ENCODE measurements at regions not wholly inside any gene's neighbourhood (a gene's known extent, or its start where the extent isn't known, plus 50 kb on each side); places are given as distances from the start of the nearest gene placed in this dataset.

DNA sequence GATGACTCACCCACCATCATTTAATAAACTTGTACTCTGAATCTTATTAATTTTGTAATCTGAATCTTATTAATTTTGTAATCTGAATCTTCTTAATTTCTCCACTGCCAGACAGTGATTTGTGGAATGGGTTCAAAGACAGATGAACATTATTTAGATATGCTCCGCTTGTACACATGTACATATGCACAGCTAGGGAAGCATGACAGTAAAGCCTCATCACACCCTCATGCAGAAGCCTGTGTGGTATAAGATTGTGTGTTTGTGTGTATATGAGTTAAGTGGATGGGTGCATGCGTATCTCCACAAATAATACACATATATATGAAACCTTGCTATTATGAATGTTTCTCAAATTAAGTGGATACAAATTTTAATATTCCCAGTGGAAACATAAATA lies 318.5 kb upstream of the SFRP2 start:
- no peak for DNase-seq (ENCODE audit: low spot score)
- ATAC-seq, result no peak

GRCh38 chr4:154088741-154089140 lies 299.9 kb upstream of the SFRP2 start:
- DNase-seq (ENCODE audit: low spot score) (no peak), ATAC-seq (no peak)

GRCh38 chr4:154086247-154086646 lies 297.4 kb upstream of the SFRP2 start:
- DNase-seq (ENCODE audit: low spot score) (no peak), ATAC-seq (no peak)

DNA sequence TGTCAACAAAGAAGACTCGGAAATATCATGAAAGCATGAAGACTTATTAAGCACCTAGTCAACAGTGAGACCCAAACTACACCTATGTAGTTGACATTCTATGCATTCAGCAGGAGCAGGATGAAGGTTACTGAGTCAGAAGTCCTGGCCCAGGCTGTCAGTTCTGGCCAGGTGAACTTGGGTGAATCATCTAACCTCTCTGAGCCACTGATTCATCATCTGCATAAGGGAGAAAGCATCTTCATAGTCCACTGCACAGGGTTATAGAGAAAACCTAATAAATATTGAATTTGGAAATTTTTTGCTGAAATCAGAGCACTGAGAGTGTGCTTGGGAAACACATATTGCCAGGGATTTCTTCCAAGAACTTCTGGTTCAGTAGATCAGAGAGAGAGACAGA lies 296.0 kb upstream of the SFRP2 start:
- DNase-seq (ENCODE audit: low spot score), result no peak
- no peak for ATAC-seq

- peak; percentile 74 for ATAC-seq
- DNase-seq (ENCODE audit: low spot score), result no peak
These were observed 294.1 kb upstream of the SFRP2 start for GRCh38 chr4:154082760-154083535.

- DNase-seq (ENCODE audit: low spot score), result no peak
- ATAC-seq, result no peak
These were observed 292.5 kb upstream of the SFRP2 start for GRCh38 chr4:154081391-154081790.

GRCh38 chr4:154078504-154079350 lies 289.8 kb upstream of the SFRP2 start:
- no peak for ATAC-seq
- DNase-seq (ENCODE audit: low spot score), result no peak

GRCh38 chr4:154076921-154077320 lies 288.0 kb upstream of the SFRP2 start:
- ATAC-seq (no peak), DNase-seq (ENCODE audit: low spot score) (no peak)

- DNase-seq (ENCODE audit: low spot score) (no peak), ATAC-seq (no peak)
These were observed 284.4 kb upstream of the SFRP2 start for GRCh38 chr4:154073107-154073822.

- DNase-seq (ENCODE audit: low spot score) (no peak), ATAC-seq (no peak)
These were observed 278.9 kb upstream of the SFRP2 start for GRCh38 chr4:154067786-154068185.

DNA sequence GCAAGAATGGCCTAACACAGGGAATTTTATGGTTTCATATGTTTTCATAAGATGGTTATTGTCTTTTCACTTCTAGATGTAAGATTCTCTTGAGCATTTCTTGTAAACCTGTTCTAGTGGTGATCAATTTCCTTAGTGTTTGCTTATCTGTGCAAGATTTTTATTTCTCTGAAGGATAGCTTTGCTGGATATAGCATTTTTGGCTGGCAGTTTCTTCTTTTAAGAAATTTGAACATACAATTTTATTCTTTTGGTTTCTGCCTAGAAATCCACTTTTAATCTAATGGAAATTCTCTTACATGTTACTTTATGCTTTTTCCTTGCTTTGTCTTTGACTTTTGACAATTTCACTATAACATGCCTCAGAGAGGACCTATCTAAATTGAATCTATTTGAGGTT lies 276.5 kb upstream of the SFRP2 start:
- ATAC-seq (no peak), DNase-seq (ENCODE audit: low spot score) (no peak)

DNA sequence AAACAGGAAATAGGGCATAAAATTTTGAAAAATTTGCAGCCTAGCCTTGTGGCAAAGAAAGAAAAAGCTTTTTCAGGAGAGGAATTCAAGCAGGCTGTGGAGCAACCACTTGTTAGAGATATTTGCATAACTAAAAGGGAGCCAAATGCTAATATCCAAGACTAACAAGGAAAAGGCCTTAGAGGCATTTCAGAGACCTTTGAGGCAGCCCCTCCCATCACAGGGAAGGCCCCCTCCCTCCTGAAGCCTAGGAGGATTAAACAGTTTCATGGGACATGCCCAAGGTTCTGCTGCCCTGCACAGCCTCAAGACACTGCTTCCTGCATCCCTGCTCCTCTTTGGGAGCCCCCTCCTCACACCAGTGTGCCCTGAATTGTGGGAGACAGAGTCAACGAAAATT lies 275.4 kb upstream of the SFRP2 start:
- ATAC-seq (no peak), DNase-seq (ENCODE audit: low spot score) (no peak)

DNA sequence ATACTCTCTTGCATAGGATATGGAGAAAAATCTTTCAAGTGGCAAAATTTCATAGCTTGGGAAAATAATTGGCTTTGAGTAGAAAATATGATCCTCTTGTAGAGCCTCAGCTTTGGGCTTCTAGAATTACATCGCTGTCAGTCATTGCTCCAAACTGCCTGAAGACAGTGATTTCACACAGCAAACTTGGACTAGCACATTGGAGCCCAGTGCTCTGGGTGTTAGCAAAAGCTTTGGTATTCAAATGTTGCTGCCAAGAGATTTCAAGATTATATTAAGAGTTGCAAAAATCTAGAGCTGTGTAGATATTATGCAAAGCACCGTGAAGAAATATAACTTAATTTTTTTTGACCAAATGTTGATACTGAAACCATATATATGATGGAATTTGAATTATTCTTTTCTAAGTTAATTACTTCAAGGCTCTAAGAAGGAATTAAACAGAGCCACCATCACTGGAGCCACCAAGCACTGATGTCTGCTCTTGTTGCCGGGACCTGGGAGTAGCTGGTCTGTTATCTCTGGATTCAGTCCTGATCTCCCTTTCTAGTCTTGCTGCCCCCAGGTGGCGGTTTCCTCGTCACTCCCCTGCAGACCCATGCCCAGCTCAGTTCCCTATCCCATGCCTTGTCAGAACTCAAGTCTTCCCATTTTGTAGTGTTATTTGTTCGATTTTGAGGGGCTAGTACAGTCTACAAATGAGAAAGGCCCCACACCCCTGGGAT lies 260.7 kb upstream of the SFRP2 start:
- DNase-seq (ENCODE audit: low spot score) (no peak), ATAC-seq (peak; percentile 84)

GRCh38 chr4:154047733-154048132 lies 258.9 kb upstream of the SFRP2 start:
- ATAC-seq, result no peak
- DNase-seq (ENCODE audit: low spot score), result no peak

GRCh38 chr4:154044742-154045485 lies 256.0 kb upstream of the SFRP2 start:
- DNase-seq (ENCODE audit: low spot score) (no peak), ATAC-seq (no peak)

DNA sequence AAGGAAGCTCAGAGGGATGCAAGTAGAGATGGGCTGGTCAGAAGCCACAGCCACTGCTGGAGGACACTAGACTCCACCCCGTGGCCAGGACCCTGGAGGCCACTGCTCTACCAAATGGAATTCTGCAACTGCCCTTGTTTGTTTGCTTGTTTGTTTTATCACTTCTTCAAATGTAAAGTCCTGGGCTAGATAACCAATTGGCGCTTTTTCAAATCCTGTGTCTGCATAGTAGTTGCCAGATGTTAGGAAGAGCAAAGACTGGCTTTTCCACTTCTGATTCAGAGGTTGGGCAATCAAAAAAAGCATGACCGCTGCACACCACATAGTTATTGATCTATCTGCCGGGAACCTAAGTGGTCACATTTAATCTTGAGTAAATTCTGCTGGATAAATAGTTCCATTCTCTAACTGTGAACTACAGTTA lies 255.2 kb upstream of the SFRP2 start:
- ATAC-seq (peak; percentile 89), DNase-seq (ENCODE audit: low spot score) (peak; percentile 74)

GRCh38 chr4:154041640-154042039 lies 252.8 kb upstream of the SFRP2 start:
- DNase-seq (ENCODE audit: low spot score), result no peak
- no peak for ATAC-seq

DNA sequence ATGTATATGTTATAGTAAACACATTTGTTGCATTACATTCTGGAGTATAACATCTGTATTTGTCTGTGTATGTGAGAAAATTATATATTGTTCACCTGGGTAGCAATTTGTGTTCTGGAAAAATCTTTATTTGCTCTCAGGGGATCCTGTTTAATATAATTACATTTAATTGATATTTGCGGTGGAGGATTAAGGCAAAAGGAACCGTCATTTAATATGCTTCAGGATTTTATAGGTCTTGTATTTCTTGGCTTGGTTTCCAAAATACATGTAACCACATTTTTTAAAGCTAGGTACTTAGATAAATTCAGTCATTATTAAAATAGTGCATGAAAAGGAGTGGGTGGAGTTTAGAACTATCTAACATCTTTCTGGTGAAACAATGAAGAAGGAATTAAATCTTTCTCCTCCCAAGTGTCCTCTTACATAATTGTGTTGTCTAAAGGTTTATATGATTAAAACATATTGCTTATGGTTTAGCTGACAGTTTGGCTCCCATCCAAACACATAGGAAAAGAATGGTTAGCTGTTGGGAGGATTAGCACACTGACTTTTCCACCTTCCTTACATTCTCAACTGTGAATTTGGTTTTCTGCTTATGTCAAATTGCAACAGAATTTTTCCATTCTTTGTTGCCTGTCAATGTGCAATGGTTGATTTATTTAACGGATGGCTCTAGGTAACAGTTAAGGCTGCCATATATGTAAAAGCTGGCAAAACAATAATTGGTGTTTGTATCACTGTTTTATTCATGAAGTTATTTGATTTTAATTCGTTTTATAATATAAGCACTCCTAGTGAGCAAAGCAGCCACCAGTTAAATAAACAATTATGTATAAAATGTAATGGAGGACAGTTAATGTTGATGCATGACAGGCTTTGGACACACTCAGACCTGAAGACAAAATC lies 250.8 kb upstream of the SFRP2 start:
- ATAC-seq (no peak), DNase-seq (ENCODE audit: low spot score) (no peak)

- ATAC-seq (no peak), DNase-seq (ENCODE audit: low spot score) (no peak)
These were observed 248.0 kb upstream of the SFRP2 start for GRCh38 chr4:154036856-154037255.
